ENCODE measurements at regions not wholly inside any gene's neighbourhood (a gene's known extent, or its start where the extent isn't known, plus 50 kb on each side); places are given as distances from the start of the nearest gene placed in this dataset.

- DNase-seq (no peak), ATAC-seq (peak; percentile 86 to 88)
- intact Hi-C loops (cut with DNase I) = no loop called here
- Histone ChIP-seq H3K4me1 (peaks cover 12% of the 10 kb centered on the region), H3K36me3 (no peaks in the 10 kb centered on the region), H3K4me3 (no peak overlapping the region), H3K27ac (no peak overlapping the region), H3K9me3 (no peaks in the 10 kb centered on the region), H3K27me3 (ENCODE audit: low read depth) (no peaks in the 10 kb centered on the region)
- TF ChIP-seq, protein P1, sequence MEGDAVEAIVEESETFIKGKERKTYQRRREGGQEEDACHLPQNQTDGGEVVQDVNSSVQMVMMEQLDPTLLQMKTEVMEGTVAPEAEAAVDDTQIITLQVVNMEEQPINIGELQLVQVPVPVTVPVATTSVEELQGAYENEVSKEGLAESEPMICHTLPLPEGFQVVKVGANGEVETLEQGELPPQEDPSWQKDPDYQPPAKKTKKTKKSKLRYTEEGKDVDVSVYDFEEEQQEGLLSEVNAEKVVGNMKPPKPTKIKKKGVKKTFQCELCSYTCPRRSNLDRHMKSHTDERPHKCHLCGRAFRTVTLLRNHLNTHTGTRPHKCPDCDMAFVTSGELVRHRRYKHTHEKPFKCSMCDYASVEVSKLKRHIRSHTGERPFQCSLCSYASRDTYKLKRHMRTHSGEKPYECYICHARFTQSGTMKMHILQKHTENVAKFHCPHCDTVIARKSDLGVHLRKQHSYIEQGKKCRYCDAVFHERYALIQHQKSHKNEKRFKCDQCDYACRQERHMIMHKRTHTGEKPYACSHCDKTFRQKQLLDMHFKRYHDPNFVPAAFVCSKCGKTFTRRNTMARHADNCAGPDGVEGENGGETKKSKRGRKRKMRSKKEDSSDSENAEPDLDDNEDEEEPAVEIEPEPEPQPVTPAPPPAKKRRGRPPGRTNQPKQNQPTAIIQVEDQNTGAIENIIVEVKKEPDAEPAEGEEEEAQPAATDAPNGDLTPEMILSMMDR (IDR thresholded peaks at IDR 0.05) = no peak
Measured at GRCh38 chr7:13737563-13737962, 251.9 kb downstream of the ETV1 start.

GRCh38 chr7:13742126-13742525 is 247.3 kb downstream of the ETV1 start:
- Histone ChIP-seq H3K4me3 (no peak overlapping the region), H3K27ac (peak overlapping the region; percentile 8), H3K4me1 (peaks cover 16% of the 10 kb centered on the region), H3K27me3 (ENCODE audit: low read depth) (no peaks in the 10 kb centered on the region), H3K36me3 (no peaks in the 10 kb centered on the region), H3K9me3 (no peaks in the 10 kb centered on the region)
- ATAC-seq = peak; percentile 83 to 88
- intact Hi-C loops (cut with DNase I) = no loop called here
- no peak for DNase-seq
- TF ChIP-seq, protein P1 (IDR thresholded peaks at IDR 0.05) = no peak

DNA sequence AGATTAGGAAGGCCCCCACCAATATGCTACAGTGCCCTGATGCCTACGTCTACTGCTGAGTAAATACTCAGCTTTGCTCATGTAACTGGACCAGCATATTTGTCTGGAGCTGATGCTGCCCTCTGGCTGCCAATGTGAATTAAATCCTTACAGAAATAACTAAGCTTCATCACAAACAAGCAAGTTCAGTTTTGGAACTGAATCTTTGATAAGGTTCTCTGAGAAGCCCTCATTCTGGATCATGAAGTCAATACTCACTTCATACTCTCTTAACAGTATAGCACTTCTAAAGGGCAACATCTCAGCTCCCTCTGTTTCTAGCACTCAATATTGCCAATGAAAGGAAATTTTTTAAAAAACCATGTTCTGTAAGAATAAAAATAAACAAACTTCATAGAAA is 246.7 kb downstream of the ETV1 start:
- Histone ChIP-seq H3K27me3 (ENCODE audit: low read depth) (no peaks in the 10 kb centered on the region), H3K27ac (peak overlapping the region; percentile 8), H3K36me3 (no peaks in the 10 kb centered on the region), H3K4me1 (peaks cover 16% of the 10 kb centered on the region), H3K4me3 (no peak overlapping the region), H3K9me3 (no peaks in the 10 kb centered on the region)
- TF ChIP-seq, protein P1 (IDR thresholded peaks at IDR 0.05) = peak; percentile 47
- ATAC-seq (peak; percentile 85), DNase-seq (peak; percentile 35)
- intact Hi-C loops (cut with DNase I) = no loop called here

DNA sequence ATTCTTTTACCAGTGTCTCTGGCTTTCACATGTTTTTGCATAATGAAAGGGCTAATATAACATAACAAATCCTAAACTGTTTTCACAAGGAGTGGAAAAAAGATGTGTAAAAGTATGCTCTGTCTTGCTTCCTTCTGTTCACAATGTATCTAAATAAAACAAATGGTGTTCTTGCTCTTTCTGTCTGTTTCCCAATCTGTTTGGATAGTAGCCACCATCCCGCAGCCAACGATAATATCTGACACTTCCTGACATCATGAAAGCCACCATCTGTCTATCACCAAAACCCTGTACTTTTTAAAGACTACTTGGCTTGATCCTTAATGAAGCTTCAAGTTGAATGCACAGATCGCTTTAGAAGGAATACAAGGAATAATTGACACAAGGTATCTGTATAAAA is 246.2 kb downstream of the ETV1 start:
- no peaks in the 10 kb centered on the region for H3K36me3 ChIP-seq
- intact Hi-C loops (cut with DNase I) = no loop called here
- peak overlapping the region; percentile 8 for H3K27ac ChIP-seq

DNA sequence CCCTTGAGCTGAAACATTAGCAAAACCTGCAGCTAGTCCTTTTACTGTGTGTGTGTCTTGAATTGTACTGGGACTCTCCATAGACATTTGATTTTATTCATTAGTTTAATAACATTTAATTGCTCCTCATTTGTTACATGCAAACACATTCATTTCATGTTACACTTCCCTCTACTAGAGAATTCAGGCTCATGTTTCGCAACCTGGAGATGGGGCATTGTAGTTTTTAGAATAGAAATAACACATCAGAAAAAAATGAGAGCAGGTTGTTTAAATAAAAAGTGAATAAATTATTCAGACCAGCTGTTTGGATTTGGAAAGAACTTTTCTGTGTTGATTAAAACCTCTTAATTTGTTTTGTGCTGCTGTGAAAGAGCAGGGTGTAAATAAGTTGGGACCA is 243.9 kb downstream of the ETV1 start:
- no peak overlapping the region for H3K27ac ChIP-seq
- TF ChIP-seq, protein P1 (IDR thresholded peaks at IDR 0.05) = no peak
- no peaks in the 10 kb centered on the region for H3K27me3 ChIP-seq (ENCODE audit: low read depth)
- H3K36me3 ChIP-seq = no peaks in the 10 kb centered on the region
- no peaks in the 10 kb centered on the region for H3K9me3 ChIP-seq
- ATAC-seq (no peak), DNase-seq (no peak)
- intact Hi-C loops (cut with DNase I) = no loop called here
- no peak overlapping the region for H3K4me3 ChIP-seq
- peaks cover 16% of the 10 kb centered on the region for H3K4me1 ChIP-seq

More for the DNA sequence above, 246.2 kb downstream of the ETV1 start:
- TF ChIP-seq, protein P1 (IDR thresholded peaks at IDR 0.05) = no peak
- DNase-seq (no peak), ATAC-seq (peak in 1 of 2 donors; percentile 10)
- H3K4me3 ChIP-seq = no peak overlapping the region
- H3K9me3 ChIP-seq = no peaks in the 10 kb centered on the region
- H3K4me1 ChIP-seq = peaks cover 16% of the 10 kb centered on the region
- H3K27me3 ChIP-seq (ENCODE audit: low read depth) = no peaks in the 10 kb centered on the region

- ATAC-seq (no peak), DNase-seq (no peak)
- intact Hi-C loops (cut with DNase I) = no loop called here
Measured at GRCh38 chr7:13748998-13749397, 240.5 kb downstream of the ETV1 start.

More at GRCh38 chr7:13748998-13749397, 240.5 kb downstream of the ETV1 start:
- H3K4me3 ChIP-seq = no peak overlapping the region
- H3K36me3 ChIP-seq = no peaks in the 10 kb centered on the region
- H3K27ac ChIP-seq = no peak overlapping the region
- no peaks in the 10 kb centered on the region for H3K9me3 ChIP-seq
- TF ChIP-seq, protein P1 (IDR thresholded peaks at IDR 0.05) = no peak
- no peaks in the 10 kb centered on the region for H3K4me1 ChIP-seq
- no peaks in the 10 kb centered on the region for H3K27me3 ChIP-seq (ENCODE audit: low read depth)

All from lower lobe of right lung (tissue), 2 donors.